ENCODE measurements at regions not wholly inside any gene's neighbourhood (a gene's known extent, or its start where the extent isn't known, plus 50 kb on each side); places are given as distances from the start of the nearest gene placed in this dataset.
"Not testable (repeated sequence)": the region's sequence is repeated elsewhere in the genome, so short reads cannot be mapped to it uniquely, and the experiment has no call there.

- FAIRE-seq (no peak), DNase-seq (ENCODE audit: insufficient read length) (no peak)
- TF ChIP-seq POLR2AphosphoS5 (IDR thresholded peaks at IDR 0.05; ENCODE audit: low read depth, low read length) (no peak), POLR2A (IDR thresholded peaks at IDR 0.05; ENCODE audit: low read depth, low read length) (no peak), TAF1 (IDR thresholded peaks at IDR 0.05; ENCODE audit: borderline replicate concordance, low read depth, low read length) (no peak)
These were observed 239.2 kb downstream of the ADGRD1 start for GRCh38 chr12:131192951-131193350.

DNA sequence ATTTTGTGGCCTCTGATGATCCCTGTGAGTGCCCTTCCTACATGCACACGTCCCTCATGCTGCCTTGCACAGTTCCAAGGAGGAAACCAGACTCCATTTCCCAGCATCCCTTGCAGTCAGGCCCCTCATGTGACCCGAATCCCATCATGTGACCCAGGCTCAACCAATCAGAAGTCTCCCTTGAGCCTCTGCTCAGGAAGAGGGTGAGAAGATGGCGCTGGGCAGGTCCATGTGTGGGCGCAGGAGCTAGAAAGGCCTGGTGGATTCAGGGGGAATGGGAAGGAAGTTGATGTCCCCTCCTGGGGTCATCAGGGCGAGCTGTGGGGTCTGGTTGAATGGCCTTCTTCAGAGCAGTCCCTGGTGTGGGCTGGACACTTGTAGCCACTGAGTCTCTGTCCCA lies 240.5 kb downstream of the ADGRD1 start:
- TF ChIP-seq POLR2A (IDR thresholded peaks at IDR 0.05; ENCODE audit: low read depth, low read length) (no peak), POLR2AphosphoS5 (IDR thresholded peaks at IDR 0.05; ENCODE audit: low read depth, low read length) (no peak), TAF1 (IDR thresholded peaks at IDR 0.05; ENCODE audit: borderline replicate concordance, low read depth, low read length) (no peak)
- DNase-seq (ENCODE audit: insufficient read length) = no peak

DNA sequence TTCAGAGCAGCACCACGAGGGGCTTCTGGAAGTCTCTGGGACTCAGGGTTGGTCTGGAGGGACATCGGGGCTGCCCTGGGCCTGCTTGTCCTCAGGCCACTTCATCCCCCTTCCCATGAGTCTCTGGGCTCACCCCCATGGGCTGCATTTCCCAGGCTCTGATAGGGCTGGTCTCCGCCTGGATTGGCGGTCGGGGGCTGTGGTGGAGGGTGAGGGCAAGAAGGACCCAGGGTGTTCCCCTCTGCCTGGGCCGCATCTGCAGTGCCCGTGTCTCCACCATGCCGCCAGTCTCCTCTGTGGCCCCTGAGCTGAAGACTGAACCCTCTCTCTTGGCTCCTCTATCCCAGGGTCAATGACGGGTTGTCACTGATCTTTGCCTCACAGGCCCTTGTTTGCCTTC lies 242.1 kb downstream of the ADGRD1 start:
- TF ChIP-seq TAF1 (IDR thresholded peaks at IDR 0.05; ENCODE audit: borderline replicate concordance, low read depth, low read length) (no peak), POLR2AphosphoS5 (IDR thresholded peaks at IDR 0.05; ENCODE audit: low read depth, low read length) (no peak), POLR2A (IDR thresholded peaks at IDR 0.05; ENCODE audit: low read depth, low read length) (no peak)
- DNase-seq (ENCODE audit: insufficient read length) = no peak
- no peak for FAIRE-seq

More for the DNA sequence above, 240.5 kb downstream of the ADGRD1 start:
- FAIRE-seq = no peak

- DNase-seq (ENCODE audit: insufficient read length) (no peak), FAIRE-seq (no peak)
- no peak for TF ChIP-seq POLR2AphosphoS5 (IDR thresholded peaks at IDR 0.05; ENCODE audit: low read depth, low read length)
- TF ChIP-seq POLR2A (IDR thresholded peaks at IDR 0.05; ENCODE audit: low read depth, low read length) = no peak
- no peak for TF ChIP-seq TAF1 (IDR thresholded peaks at IDR 0.05; ENCODE audit: borderline replicate concordance, low read depth, low read length)
These were observed 242.5 kb downstream of the ADGRD1 start for GRCh38 chr12:131196220-131196619.

DNA sequence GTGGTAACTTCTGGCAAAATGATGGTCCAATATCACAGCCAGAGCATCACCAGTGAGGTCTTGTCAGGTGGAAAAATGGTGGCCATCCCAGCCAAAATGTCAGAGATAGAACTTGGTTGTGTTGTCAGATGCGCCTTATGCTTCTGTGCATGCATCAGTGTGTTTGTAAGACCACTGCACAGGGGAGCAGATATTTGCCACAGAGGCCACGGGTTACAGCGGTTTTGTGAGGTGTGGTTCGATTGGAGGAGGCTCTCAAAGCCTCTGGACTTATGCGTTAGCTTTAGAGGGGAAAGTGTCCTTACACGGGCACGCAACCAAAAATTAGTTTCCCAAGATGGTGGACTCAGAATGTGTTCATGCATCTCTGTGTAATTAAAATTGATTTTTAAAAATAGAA lies 243.8 kb downstream of the ADGRD1 start:
- FAIRE-seq = no peak
- no peak for DNase-seq (ENCODE audit: insufficient read length)
- TF ChIP-seq POLR2AphosphoS5 (IDR thresholded peaks at IDR 0.05; ENCODE audit: low read depth, low read length) (no peak), POLR2A (IDR thresholded peaks at IDR 0.05; ENCODE audit: low read depth, low read length) (no peak), TAF1 (IDR thresholded peaks at IDR 0.05; ENCODE audit: borderline replicate concordance, low read depth, low read length) (no peak)

- TF ChIP-seq TAF1 (IDR thresholded peaks at IDR 0.05; ENCODE audit: borderline replicate concordance, low read depth, low read length) (no peak), POLR2A (IDR thresholded peaks at IDR 0.05; ENCODE audit: low read depth, low read length) (no peak), POLR2AphosphoS5 (IDR thresholded peaks at IDR 0.05; ENCODE audit: low read depth, low read length) (no peak)
These were observed 245.5 kb downstream of the ADGRD1 start for GRCh38 chr12:131199221-131199620.

DNA sequence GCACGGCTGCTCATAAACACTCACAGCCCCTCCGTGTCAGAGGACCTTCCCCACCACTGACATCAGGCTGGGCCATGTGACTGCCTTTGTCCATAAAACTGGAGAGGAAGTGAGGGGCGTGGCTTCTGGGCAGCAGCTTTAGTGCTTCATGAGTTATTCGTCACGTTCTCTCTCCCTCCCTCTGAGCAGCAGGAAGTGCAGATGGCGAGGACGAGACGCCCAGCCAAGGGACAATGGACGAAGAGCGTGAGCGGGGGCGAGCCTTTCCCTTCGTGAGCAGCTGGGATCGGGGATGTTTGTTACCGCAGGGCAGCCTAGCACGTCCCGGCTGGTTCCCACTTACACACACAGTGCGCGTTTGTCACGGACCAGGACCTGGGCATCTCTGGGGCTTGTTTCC lies 248.2 kb downstream of the ADGRD1 start:
- DNase-seq (ENCODE audit: insufficient read length); FAIRE-seq: not testable (repeated sequence)

More at GRCh38 chr12:131199221-131199620, 245.5 kb downstream of the ADGRD1 start:
- DNase-seq (ENCODE audit: insufficient read length) (no peak), FAIRE-seq (no peak)

- TF ChIP-seq POLR2A (IDR thresholded peaks at IDR 0.05; ENCODE audit: low read depth, low read length) (no peak), TAF1 (IDR thresholded peaks at IDR 0.05; ENCODE audit: borderline replicate concordance, low read depth, low read length) (no peak), POLR2AphosphoS5 (IDR thresholded peaks at IDR 0.05; ENCODE audit: low read depth, low read length) (no peak)
- FAIRE-seq (no peak), DNase-seq (ENCODE audit: insufficient read length) (no peak)
These were observed 249.1 kb downstream of the ADGRD1 start for GRCh38 chr12:131202592-131203378.

DNA sequence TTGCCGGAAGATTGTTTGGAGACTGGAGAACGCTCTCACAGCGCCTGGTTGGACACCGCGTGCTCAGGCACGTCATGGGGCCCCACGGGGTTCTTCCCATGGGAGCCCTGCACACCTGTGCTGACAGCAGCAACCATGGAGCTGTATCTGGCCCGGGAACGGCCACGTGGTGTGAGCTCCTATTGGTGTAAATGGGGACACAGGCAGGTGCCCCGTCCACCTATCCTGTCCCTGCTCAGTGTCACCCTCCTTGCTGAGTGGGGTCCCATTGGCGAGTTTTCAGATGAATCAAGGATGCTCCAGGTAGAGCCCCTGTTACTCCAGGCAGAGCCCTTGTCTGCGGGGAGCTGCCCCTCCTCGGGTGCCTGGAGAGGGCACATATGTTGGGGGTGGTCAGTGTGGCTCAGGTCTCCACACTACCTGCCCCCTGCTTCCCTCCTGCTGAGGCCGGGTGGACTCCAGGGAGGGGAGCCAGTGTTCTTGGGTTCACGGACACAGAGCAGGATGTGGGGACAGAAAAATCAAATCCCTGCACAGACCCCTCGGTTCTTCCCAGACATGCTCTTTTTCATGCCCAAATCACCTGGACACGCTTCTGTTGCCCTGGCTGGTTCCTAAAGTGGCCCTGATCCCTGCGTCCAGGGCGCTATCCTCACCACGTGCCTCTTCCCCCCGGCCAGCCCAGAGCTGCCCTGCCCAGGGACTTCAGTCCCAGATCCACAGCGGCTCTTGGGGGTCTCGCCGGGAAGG lies 250.1 kb downstream of the ADGRD1 start:
- DNase-seq (ENCODE audit: insufficient read length) (no peak), FAIRE-seq (no peak)
- TF ChIP-seq TAF1 (IDR thresholded peaks at IDR 0.05; ENCODE audit: borderline replicate concordance, low read depth, low read length) (no peak), POLR2A (IDR thresholded peaks at IDR 0.05; ENCODE audit: low read depth, low read length) (no peak), POLR2AphosphoS5 (IDR thresholded peaks at IDR 0.05; ENCODE audit: low read depth, low read length) (no peak)

DNA sequence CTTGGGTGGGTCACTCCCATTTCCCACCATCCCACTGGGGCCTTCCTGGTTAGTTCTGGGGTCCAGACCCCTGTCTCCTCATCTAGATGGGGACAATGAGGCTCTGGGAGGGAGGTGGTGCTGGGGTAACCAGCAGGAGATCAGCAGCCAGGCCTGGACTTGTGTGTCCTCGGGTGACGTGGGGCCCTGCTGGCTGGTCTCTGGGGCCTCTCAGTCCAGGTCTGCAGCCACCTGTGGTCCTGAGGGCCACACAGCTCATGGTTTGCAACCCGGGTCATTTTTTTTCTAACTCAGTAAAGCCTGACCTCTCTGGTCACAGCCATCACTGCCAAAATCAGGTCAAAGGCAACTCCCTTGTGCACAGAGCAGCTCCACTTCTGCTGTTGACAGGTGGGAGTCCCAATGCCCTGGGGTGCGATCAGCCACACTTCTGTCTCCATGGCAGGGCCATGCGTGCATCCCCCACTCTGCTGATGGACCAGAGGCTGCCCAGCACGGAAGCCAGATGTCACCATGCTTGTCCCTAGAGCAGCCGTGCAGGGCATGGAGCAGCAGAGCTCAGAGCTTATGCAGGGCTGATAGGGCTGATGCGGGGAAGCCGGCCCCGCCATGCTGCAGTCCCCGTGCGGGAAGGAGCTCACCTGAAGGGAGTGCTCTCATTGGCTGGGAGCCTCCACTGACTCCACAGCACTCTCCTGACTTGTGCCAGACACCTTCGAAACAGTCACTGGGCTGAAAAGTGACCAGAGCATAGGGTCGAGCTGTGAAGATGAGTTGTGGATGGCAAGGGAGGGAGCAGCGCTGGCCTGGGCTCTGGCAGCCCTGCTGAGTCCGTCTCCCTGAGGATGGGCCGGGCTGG lies 250.9 kb downstream of the ADGRD1 start:
- FAIRE-seq (no peak), DNase-seq (ENCODE audit: insufficient read length) (no peak)
- TF ChIP-seq POLR2AphosphoS5 (IDR thresholded peaks at IDR 0.05; ENCODE audit: low read depth, low read length) = no peak
- no peak for TF ChIP-seq TAF1 (IDR thresholded peaks at IDR 0.05; ENCODE audit: borderline replicate concordance, low read depth, low read length)
- TF ChIP-seq POLR2A (IDR thresholded peaks at IDR 0.05; ENCODE audit: low read depth, low read length) = no peak

DNA sequence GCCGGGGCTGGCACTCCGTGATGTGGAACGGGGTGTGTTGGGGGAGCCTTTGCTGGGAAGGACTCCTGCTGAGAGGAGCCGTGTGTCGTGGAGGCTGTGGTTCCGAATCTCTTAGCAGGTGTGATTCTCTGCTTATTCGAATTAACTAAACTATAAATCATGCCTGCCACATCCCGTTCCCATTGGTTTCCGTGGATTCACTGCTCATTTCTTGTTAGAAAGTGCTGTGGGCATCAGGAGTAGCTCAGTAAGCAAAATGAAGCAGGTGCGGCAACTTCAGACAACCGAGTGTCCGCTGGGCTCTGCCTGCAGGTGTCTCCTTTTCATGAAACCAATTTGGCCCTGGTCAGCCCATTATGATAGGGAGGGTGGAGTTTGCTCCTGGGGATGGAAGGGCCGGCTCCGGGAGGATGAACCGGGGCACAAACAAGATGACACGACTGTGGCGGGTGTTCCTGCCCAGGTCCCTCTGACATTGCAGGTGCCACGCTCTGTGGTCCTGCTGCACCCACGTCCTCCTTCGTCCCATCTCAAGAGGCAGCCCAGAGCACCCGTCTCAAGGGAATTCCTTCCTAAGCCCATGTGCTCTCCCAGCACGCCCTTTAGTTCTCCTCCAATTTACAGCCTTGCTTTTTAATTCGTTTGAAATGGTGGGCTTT lies 251.7 kb downstream of the ADGRD1 start:
- not testable (repeated sequence) for DNase-seq (ENCODE audit: insufficient read length)

DNA sequence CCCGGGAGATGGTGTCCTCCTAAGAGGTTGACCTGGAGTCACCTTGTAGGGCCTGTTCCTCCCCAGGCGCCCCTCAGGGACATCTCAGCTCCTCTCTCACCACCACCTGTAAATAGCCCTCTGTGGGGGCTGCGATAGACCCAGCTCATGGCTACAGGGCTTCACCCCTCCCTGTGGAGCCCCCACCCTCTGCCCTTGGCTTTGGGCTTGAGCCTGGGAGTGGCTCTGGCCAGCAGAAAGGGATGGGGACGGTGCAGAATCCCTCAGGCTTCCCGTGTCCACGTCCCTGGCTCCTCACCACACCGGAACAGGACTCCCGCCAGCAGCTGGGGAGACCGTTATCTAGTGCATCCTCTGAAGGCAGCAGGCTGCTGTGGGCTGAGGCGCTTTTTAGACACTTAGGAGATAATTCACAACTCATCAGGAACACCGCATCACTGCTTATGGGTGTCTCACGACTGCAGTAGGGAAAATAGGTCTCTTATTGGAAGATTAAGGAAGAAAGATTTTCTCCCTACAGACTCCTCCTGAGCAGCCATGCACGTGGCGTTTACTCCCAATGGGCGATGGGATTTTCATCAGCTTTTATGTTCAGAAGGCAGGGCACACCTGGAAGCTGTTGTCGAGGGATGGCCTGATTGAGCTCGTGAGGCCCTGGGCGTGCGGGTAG lies 253.1 kb downstream of the ADGRD1 start:
- not testable (repeated sequence) for FAIRE-seq; DNase-seq (ENCODE audit: insufficient read length)

More for the DNA sequence above, 251.7 kb downstream of the ADGRD1 start:
- FAIRE-seq = not testable (repeated sequence)

DNA sequence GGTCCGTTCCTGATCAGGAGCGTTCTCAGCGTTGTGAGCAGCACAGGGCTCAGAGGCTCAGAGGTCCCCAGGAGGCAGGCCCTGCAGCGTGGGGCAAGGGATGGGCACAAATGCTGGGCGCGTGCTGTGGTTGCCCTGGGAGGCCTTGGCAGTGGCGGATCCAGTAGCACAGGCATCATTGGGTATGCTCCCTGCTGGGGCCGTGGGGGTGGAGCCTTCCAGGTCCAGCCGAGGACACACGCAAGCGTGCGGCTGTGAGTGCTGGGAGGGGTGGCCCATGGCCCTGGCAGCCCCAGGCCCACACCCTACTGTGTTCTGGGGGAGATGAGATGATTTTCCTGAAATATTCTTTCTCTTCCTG lies 253.6 kb downstream of the ADGRD1 start:
- not testable (repeated sequence) for DNase-seq (ENCODE audit: insufficient read length); FAIRE-seq

DNA sequence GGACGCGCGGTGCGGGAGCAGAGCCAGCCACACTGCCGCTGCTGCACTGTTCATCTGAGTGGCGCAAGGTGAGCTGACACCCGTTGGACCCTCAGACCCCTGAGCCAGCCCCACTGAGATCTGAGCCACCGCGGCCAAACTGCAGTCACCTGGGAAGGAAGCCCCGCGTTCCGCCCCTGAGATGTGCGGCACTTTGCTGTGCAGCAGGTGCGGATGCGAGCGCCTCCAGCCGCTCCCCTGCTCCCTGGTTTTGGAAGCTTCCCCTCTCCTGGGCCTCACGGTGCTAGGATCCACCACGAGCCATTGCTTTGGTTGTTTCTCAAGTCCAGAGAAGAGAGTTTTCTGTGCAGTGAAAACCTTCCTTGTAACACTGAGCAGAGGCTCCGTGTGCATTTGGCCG lies 254.1 kb downstream of the ADGRD1 start:
- DNase-seq (ENCODE audit: insufficient read length); FAIRE-seq: not testable (repeated sequence)

All from GM12892 (cell line).